Stimulated activated CD4-positive, alpha-beta T cell treated with anti-CD3 and anti-CD28 coated beads, Interleukin-2, amount 100 ng/mL, for 24 hours (primary cell): ENCODE measurements at regions not wholly inside any gene's neighbourhood (a gene's known extent, or its start where the extent isn't known, plus 50 kb on each side); places are given as distances from the start of the nearest gene placed in this dataset.
"Not testable (repeated sequence)": the region's sequence is repeated elsewhere in the genome, so short reads cannot be mapped to it uniquely, and the experiment has no call there.

ENCODE experiments used
- DNase-seq, 2 donors: peaks; one replicate each; pipeline ENCODE4 v3.0.0-alpha.2; 2020

DNA sequence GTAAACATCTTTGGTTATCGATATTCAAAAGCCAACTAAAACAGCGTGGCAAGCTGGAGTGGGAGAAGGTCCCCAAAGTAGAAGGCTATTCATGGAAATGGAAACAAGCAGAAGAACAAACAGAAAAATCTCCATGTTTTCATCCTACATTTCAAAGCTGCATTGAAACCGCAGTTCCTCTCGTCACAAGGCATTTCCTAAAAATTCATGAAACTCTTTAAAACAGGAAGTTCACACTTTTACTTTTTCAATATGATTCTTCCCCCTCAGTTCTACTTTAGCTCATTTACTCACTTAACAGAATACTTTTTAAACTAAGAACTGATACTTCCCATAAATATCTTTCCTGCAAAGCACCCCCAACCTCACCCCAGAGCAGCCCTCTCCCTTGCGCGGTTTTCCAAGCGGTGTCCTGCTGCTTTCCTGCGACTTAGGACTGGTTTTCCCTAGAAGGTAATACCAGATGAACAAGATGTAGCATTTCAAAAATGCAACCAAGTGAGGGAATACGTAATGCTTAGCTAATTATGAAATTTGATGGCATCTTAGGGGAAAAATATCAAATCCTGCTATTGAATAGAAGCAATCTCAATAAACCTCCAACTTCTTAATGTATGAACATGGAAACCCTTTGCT lies 228.3 kb upstream of the PKN2 start:
- DNase-seq, result no peak

DNA sequence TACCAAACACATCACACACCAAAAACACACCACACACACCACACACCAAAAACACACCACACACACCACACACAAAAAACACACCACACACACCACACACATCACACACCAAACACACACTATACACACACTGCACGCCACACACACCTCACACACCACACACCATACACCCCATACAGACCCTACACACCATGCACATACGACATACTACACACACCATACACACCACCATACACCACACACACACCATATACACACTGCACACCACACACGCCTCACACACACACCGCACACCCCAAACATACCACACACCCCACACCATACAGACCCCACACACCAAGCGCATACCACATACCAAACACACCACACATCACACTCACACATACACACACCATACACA lies 226.9 kb upstream of the PKN2 start:
- no peak for DNase-seq

DNA sequence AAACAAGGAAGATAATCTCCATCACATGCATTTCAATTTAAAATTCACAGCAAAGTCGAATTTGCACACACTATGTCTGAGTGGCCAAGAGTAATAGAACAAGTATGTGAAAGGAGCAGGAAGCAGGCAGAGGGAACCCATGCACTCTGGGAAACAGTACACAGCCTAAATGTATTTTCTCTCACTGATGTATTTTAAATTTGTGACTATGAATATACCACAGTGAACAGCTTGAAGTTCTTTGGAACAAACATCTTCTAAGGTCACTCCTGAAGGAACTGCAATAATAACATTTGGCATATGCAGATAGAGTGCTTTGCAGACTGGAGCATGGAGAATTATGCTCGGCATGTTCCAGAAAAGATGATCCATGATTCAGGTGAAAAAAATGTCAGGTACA lies 223.1 kb upstream of the PKN2 start:
- DNase-seq, result no peak

DNA sequence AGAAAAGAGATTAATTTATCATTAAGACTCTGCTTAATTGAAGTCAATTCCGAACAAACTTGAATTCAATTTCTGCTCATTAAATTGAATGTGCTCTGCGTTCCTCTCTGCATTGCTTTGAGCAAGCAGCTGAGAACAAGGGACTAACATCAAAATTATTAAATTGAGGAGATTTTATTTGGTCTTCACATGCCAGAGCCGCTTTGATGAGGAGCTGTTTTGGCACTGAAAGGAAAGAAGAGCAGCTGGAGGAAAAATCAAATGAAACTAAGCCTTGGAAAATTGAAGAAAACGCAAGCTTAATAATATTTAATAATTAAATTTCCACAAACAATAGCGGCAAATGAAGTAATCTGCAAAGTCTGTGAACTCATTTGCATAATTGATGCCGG lies 222.0 kb upstream of the PKN2 start:
- DNase-seq, result no peak

DNA sequence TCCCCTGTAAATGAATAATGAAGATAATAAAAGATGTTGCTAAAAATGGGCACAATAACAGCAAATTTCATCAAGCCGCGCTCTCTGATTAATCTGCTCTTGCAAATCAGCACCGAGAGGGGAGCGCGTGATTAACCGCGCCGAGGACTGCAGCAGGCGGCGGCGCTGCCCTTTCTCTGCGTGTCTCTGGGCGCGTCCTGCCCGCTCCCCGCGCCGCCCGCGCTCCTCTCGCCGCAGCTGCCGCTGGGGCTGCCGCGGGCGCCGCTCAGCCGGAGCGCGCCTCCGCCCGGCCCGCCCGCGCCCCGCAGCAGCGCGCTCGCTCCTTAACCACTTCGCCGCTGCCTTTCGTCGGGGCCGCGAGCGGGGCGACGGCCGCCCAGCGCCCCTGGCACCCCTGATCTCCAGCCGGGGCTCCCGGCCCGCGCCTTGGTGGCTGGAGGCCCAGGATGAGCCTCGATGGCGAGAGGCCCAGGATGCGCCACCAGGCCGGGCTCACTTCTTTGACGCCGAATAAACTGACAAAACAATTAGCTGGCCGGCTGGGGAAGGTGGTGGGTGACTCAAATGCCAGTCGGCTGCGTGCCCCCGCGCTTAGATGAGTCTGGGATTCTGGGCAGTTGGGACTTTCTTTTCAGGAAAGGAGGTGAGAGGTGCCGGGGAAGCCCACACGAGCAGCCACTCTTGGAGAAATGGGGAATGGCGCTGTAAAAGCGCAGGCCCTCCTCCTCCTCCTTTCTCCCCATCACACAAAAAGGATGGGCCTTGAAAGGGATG lies 221.4 kb upstream of the PKN2 start:
- peak in 1 of 2 donors; percentile 6 for DNase-seq

DNA sequence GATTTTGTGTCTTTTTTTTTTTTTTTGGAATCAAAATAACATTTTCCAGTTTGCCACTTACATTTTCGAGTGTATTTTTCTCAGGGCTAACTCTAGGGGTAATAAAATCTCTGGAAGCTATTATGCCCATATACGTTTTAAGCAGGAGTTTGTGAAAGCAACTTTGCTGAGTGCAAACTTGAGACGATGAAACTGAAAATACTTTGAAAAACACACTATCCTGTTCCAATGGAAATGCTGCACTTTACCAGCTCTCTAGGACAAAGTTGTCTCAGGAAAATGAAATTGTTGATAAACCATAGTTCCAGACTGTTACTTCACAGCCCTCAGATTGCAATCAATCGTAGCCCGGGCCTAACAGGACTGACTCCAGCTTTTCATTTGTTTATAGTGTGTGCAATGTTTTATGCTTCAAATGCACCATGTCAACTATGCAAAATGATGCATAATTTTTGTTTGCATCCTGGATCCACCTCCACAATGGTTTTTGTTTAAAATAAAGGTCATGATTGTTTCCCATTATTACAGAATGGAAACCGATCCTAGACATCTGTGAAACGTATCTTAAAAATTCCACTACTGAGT lies 220.6 kb upstream of the PKN2 start:
- no peak for DNase-seq

DNA sequence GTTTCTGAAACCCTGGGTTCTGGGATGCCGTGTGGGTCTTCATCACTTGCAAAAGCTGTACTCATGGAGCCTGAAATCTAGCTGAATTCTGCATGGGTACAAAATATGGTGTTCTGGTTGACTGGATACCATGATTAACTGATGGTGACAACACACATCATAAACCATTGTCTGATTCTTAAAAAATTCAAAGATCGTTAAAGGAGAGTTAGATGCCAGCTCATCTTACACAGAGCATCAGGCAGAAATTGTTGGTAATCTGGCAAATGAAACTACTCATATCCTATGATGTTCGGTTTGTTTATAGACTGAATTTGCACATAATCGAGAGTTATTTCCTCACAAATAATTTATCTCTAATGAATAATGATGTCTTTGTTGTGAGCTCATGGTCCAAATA lies 218.1 kb upstream of the PKN2 start:
- no peak for DNase-seq

DNA sequence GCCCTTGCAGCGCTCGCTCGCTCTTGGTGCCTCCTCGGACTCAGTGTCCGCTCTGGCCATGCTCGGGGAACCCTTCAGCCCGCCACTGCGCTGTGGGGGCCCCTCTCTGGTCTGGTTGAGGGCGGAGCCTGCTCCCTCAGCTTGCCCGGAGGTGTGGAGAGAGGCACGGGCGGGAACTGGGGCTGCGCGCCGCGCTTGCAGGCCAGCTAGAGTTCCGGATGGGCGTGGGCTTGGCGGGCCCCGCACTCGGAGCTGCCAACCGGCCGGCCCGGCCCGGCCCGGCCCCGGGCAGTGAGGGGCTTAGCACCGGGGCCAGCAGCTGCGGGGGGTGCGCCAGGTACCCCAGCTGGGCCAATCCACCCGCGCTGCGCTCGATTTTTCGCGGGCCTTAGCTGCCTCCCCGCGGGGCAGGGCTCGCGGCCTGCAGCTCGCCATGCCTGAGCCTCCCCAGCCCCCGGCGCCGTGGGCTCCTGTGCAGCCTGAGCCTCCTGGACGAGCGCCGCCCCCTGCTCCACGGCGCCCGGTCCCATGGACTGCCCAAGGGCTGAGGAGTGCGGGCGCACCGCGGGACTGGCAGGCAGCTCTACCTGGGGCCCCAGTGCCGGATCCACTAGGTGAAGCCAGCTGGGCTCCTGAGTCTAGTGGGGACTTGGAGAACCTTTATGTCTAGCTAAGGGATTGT lies 217.0 kb upstream of the PKN2 start:
- DNase-seq, result no peak

DNA sequence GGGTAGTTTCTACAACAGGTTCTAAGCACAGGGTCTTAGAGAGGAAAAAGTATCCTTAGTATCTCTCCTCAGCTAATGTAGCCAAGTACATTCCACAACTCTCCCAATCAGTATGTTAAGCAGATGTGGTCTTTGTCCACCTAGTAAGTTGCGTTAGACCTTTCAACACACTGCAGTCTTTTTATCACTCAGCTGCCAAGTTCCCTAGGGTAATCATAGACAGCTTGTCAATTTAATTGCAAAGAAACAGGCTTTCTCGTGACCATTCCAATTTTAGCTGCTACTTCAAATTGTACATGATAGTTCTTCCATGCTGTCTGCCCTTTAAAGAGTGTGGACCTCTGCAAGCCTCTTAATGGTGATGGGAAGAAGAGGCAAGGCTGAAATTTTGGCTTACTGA lies 211.8 kb upstream of the PKN2 start:
- DNase-seq, result no peak

DNA sequence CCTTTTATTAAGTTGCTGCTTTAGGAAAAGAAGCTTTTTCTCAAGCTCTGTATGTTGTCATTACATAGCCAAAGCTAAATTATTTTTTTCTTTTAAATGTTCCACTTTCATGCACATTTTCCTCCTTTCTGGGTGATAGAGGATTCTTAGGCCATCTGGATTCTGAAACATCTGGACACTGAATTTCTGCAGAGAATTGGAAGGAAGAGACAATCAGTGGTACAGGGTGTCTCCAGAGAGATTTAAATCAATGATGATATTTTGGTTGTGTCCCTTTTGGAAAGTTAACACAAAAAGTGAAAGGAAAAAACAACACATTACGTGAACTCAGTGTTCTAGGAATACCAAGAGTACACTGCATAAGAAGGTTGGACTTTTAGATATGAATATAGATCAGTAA lies 211.4 kb upstream of the PKN2 start:
- DNase-seq, result no peak

DNA sequence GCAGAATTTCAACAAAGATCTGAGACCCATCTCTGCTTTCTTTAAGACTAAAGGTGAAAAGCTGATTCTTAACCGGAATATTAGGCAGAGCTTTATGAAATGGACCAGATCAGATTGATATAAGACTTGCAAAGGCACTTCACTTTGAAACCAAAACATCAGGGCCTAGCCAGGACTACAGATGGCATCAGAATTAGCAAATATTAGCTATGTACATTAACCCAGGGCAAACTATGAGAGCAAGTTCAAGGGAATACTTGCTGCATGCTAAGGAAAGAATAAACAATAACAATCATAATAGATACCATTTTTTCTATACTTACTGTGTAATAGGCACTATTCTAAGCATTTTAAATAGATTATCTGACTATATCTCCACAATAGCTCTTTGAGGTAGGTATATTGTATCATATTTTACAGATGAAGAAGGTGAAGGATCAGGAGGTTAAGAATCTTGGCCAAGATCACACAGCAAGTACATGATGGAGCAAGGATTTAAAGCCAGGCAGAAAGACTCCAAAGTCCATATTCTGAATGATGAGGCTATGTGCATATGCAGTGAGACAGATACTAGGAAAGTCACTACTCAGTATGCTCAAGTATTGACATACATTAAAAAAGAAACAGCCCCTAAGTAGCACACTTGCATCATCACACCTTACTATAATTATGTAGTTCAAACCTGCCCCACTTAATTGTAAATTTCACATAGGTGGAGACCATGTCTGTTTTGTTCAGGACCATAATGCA lies 209.3 kb upstream of the PKN2 start:
- DNase-seq, result no peak

DNA sequence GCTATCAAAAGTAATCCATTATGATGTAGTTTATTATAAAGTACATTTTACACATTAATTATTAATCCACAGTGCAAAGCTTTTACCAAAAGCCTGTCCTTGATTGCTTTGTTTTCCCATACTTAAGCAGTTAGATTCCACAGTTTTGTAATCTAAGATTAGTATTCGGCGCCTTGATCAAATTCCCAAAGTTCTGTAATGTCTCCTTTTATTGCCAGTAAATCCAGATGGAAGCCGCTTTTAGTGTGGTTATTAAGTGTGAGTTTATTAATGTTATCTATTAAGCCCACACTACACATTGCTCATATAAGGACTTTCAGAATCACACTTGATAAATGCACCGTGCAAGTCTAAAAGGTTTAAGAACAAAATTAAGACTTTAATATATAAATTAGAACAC lies 199.2 kb upstream of the PKN2 start:
- no peak for DNase-seq

DNA sequence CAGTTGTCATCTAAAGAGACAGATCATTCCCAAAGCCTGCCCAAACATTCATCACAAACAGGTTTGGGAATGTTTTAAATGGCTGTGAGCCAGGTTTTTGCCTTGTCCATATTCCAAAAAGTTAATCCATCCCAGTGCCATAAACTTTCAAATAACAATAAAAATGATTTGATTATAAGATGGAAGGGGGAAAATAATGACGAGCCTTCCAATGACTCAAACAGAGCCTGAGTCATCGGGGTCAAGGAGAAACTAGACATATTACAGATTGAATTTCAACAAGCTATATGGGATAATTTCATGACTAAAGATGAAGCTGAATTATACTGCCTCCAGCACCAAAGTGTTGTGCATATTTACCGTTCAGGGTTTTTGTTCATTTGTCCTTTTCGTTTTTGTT lies 195.8 kb upstream of the PKN2 start:
- DNase-seq, result no peak

DNA sequence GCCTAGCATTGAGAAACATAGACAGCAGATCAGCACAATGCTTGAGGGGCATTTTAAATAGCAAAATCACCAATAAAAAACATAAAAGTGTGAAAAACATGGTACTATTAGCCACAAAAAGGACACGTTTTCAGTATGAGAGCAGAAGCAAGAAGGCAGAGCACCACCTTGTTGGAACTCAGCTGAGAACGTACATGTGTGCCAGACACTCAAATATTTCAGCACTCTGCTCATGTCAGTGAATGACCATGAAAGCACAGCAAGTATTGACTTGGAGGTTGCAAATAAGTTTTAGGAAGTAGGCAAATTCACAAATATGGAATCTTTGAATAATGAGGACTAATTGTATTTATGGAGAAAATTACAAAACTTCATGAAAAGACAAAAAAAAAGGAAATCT lies 193.4 kb upstream of the PKN2 start:
- DNase-seq, result no peak

DNA sequence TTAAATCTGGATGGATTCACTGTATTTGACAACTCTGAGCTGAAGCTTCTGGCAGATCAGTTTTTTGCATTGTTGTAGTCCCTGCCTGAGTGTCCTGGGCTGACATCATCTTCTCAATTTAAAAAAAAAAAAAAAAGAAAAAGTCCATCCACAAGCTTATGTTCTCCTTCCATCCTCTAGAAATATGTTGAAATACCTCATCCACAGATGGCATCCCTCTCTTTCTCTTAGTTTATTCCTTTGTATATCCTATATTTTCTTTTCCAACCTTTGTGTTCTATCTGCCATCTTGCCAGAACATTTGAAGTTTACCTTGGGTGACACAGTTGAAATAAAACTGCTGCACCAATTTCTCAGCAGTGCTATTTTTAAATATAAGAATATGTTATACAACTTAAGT lies 184.4 kb upstream of the PKN2 start:
- no peak for DNase-seq

DNA sequence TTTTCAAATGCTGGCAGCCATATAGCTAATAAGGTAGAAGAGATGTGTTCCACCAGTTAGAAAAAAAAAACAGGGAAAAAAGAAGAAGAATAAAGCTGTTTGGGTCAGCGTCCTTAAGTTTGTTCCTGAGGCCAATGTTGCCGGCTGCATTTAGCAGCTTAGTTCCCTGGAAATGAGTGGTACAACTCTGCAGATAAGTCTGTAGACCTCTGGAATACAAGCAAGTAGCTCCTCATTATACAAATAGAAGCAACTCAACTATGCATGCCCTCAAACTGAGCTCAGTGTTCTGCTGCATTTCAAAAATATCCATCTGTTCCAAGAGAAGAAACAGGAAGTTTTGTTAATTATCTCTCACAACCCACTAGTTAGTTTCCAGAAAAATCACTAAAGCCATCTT lies 181.2 kb upstream of the PKN2 start:
- no peak for DNase-seq

DNA sequence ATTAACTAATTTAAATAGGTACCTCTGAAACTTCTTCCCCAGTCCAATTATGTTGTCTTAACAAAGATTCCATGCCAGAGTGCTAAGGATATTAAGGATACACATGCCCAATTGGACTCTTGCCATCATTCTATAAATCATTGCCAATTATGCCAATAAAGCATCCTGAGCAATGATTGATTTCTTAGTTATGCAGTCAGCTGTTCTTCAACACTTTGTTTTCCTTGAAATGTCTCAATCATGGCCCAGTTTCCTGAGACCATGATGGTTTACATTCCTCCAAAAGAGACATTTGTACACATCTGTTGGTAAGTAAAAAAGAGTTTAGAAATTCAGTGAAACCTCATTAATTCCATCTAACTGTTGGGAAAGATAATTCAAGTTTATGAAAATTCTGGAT lies 180.4 kb upstream of the PKN2 start:
- DNase-seq, result no peak

DNA sequence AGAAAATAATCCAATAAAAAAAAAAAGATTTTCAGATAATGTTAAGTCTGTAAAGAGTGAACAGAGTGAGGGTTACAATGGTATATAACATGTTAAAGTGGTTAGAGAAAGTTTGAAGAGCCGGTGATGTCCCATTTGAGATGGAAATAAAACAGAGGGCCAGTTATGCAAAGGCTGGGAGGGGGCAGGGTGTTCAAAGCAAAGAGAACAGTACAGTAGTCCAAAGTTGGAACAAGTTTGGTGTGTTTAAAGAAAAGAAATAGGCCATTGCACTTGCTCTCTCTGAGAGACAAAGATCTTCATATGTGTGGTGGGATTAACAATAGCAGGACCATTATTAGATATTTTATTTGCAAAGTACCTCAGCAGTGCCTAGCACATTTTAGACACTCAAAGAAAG lies 179.5 kb upstream of the PKN2 start:
- DNase-seq, result no peak

DNA sequence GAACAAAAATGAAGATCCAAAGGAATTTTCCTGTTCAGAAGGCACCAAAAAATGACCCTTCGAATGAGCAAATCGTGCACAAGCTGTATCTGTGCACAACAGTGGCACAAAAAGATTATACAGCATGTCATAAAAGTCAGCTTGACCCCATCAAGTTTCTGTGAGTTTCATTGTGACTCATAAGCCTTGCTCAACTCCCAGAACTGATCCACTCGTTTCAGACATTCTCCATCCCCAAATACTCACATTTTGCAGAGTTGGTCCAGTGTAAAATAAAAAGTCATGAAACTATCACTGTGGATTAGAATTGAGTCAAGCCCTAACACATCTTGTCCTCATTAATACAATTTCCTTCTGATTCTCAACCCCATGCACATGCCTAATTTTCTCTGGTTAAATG lies 174.7 kb upstream of the PKN2 start:
- DNase-seq, result no peak

DNA sequence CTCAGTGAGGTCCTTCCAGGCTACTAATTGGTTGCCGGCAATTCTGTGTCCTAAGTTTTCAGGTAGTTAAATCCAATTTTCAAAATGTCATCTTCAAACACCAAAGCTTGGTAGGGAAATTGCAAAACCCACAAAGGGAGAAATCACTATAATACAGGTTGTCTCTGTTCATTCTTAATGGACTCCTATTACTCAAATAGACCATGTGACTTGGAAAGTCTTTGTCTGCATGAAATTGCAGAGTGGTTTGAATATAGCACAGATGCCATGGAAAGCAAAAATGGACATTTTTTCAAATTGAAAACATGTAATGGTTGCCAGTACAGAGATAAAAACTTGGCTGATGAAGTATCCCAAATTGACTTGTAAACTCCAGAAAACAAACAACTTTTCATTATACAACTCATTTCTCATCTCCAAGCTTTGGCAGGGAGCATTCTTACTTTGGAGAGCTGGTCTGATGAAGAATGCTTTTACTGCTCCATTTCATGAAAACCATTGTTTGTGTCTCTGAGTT lies 169.5 kb upstream of the PKN2 start:
- no peak for DNase-seq

DNA sequence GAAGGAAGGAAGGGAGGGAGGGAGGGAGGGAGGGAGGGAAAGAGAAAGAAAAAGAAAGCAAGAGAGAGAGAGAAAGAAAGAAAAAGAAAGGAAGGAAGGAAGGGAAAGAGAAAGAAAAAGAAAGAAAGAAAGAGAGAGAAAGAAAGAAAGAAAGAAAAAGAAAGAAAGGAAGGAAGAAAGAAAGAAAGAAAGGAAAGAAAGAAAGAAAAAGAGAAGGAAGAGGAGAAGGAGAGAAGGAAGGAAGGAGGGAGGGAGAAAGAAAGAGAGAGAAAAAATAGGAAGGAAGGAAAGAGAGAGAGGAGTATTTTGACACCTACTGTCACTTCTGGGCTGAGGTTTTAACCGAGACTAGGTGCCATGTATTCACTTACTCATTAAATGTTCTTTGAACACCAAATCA lies 166.6 kb upstream of the PKN2 start:
- not testable (repeated sequence) for DNase-seq

DNA sequence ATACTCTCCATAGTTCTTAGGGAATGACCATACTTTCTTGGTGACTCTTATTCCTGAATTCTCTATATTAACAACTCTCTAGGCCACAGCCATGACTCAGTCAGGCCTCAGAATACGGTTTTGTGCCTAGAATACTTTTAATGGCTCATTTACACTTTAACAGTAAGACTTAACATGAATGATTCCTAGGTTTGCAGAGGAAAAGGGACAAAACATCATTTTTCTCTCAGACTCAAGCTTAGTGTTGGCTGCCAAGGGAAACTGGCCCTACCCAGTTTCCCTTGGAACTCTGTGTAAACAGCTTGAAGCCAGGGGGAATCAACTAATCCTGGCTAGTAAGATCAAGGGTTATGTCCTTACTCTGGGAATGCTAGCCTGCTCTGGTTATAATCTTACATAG lies 164.9 kb upstream of the PKN2 start:
- DNase-seq, result no peak
